NCI-H748 treated with DMSO at 0.1 percent for 48 hours (cell line): ENCODE measurements at regions not wholly inside any gene's neighbourhood (a gene's known extent, or its start where the extent isn't known, plus 50 kb on each side); places are given as distances from the start of the nearest gene placed in this dataset.

ENCODE experiments used
- DNase-seq: peaks from one replicate; lab custom pipeline; 2025; lab: John Stamatoyannopoulos, UW

DNA sequence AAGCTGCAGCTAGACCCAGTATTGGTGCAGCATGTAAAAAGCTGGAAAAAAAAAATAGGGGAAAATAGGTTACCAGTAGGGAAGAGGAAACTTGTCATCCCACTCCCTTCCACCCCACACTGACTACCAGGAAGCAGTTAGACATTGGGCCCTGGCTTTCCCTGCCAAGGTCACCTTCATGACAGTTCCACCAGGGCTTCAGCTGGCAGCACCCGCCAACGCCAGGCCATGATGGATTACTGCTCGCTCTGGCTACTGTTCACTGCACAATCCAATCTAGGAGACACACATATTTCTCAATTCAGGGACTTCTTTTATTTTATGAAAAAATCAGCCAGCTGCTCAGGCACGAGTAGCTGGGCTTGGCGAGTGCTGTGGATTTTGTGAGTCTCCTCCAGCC, 127.7 kb downstream of the DMRTA2 start:
- DNase-seq: no peak

- DNase-seq: no peak
These were observed 131.0 kb downstream of the DMRTA2 start for GRCh38 chr1:50292276-50292675.

- no peak for DNase-seq
These were observed 133.7 kb downstream of the DMRTA2 start for GRCh38 chr1:50289495-50289894.

GRCh38 chr1:50285994-50286393, 137.2 kb downstream of the DMRTA2 start:
- DNase-seq: no peak

GRCh38 chr1:50279622-50280330, 143.5 kb downstream of the DMRTA2 start:
- no peak for DNase-seq

DNA sequence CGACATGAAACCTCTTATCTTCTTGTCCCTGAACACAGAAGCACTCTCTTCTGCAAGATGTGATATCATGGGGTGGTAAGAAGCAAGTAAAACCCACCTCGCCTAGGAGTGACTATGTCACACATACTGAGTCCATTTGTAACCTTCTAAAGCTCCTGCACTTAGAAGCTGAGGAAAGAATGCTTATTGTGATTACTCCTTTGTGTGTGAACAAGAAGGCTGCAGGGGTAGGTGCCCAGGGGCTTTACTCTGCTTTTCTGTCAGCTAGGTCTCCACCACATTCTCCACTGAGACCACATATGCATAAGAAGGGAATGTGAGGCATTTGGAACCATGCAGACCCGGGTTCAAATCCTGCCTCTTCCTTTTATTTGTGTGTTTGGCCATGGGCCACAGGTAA, 144.3 kb downstream of the DMRTA2 start:
- DNase-seq: no peak

DNA sequence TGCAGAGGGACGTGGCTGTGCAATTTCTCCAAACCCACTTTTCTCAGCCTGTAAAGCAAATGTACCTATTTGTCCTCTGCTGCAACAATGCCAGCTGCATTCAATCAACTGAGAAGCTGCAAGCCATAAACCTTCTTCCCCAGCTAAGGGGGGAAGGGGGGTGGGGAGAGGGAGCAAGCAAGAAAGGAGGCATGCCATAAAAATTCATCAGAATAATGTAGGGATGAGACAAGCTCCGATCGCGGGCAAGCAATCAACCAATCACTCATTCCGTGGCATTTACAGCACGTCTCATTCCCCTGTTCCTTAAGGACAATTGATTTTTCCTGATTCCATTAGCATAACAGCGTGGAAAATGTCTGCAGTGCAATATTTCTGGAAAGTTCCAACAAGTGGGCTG, 144.8 kb downstream of the DMRTA2 start:
- DNase-seq: no peak

DNA sequence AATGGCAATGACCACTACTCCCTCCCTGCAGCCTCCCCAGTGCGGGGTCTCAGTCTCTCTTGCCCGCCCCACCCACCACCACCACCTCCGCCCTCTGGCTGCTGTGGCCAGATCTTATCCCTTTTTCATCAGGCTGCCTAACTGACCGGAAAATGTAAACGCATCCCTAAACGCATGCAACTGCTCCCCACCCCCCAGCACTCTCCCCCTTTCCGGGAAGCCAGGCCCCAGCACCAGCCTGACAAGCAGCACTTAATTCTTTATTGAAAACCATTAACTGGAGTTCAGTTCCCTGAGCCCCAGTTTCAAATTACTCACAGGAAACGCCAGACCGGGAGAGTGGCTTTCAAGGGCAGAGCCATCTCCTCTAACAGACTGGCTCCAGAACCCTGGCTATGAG, 147.7 kb downstream of the DMRTA2 start:
- peak; percentile 84 for DNase-seq

DNA sequence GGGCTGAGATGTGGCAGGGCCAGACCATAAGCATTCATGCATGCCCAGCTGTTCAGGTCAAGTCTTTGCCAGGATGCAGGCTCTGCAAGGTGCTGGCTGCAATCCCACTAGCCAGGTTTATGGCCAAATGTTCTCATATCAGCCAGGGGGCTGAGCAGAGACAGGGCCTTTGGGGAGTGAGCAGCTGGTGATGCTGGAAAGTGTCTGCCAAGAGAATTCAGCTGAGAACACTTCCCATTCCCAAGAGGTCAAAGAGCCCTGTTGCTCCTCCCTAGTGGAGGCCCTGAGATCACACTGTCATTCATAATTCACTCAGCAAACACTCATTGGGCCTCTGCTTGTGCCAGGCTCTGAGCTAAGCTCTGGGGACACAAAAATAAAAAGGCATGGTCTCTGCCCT, 150.3 kb downstream of the DMRTA2 start:
- no peak for DNase-seq

GRCh38 chr1:50271968-50272578, 151.2 kb downstream of the DMRTA2 start:
- peak; percentile 77 for DNase-seq

GRCh38 chr1:50271337-50271736, 151.9 kb downstream of the DMRTA2 start:
- peak; percentile 66 for DNase-seq

GRCh38 chr1:50270926-50271325, 152.3 kb downstream of the DMRTA2 start:
- no peak for DNase-seq

- no peak for DNase-seq
These were observed 155.2 kb downstream of the DMRTA2 start for GRCh38 chr1:50268049-50268448.

DNA sequence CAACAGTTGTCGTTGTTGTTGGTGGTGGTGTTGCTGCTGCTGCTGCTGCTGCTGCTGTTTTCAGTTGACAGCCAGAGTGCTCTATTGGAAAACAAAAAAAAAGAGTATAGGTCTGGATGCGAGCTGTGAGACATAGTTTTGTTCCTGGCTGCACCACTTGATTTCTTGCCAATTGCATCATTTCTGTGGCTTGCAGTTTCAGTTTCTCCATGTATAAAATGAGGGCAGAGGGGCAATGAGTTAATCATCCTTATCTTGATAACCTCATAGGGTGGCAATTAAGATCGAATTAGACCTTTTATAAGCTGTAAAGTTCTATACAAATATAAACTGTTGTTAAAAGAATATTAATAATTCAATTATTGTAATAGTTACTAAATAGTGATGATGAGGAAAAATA, 156.7 kb downstream of the DMRTA2 start:
- no peak for DNase-seq

DNA sequence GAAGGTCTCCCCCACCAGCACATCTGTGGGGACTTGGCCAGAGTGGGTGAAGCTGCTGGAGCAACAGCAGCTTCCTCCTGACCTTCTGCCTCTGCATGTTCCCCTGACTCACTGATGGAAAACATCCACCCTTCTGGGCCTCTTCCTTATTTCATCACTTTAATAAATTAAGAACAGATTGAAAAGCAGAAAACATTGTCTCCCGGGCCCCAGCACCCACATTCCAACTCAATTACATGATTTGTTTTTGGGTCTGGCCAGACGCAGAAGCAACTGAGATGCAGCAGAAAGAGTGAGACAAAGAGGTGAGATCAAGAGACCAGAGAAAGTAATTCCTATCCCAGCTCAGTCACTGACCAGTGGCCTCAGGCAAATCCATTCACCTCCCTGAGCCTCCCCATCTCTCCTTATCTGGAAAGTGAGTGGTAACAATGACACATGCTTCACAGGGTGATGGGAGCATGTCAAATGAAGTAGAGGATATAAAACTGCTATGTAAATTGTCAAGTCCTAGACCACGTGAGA, 157.1 kb downstream of the ELAVL4 start:
- no peak for DNase-seq

DNA sequence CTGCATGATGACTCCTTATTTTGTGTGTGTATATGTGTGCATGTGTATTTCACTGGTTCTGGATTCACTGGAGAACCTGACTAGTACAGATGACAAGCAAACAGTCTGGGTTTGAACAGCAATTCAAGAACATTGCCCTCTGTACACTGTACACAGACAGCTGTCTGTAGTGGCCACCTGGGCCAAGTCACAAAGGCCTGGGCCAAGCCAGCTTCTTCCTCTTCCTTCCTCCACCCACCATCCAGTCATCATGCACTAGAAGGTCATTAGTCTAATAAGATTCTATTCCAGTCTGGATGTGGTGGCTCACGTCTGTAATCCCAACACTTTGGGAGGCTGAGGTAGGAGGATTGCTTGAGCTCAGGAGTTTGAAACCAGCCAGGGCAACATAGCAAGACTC, 155.9 kb downstream of the ELAVL4 start:
- DNase-seq: no peak

DNA sequence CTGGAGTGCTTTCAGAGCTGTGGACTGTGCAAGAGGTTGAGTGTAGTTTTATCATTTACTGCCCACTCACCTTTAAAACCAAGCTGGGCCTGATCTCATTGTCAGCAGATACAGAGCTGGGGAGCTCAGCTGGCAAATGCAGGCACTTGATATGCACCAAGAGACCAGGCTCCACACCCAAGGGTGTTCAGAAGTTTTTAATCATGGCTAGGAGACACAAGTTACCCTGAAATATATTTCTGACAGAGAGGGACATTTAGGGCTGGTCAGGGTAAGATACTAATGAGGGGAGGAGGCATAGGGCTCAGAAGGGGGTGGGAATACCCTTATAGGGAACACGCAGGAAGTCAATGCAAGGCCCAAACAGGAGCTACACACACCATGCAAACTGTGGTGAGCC, 153.7 kb downstream of the ELAVL4 start:
- DNase-seq: no peak

GRCh38 chr1:50261951-50262350, 153.2 kb downstream of the ELAVL4 start:
- no peak for DNase-seq

DNA sequence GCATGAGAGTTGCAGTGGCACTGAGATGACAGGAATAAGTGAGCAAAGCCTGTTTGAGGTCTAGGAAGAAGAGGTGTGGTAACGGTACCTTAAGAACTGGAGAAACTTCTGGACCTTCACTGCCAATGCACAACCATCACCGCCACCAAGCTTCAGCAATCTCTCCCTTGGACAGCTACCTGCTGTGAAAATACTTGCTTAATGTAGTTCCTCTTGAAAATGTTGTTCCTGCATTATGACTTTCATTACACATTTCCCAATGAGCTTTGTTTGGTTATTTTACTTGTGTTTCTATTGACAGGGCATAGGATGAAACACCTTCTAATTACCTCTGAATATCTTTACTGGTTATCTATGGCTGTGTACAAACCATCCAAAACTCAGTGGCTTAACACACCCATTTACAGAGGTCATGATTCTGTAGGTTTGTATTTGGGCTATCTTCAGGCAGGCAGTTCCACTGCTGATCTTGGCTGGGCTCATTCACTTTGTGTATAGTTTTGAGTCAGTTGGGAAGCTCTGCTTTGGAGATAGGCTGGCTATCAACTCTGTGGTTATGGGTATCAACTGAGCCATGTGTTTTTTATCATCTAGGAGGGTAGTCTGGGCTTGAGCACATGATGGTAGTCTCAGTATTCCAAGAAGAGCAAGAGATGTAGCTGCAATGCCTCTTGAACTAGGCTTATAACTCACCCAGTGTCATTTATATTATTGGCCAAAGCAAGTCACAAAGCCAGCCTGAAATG, 149.4 kb downstream of the ELAVL4 start:
- DNase-seq: no peak

DNA sequence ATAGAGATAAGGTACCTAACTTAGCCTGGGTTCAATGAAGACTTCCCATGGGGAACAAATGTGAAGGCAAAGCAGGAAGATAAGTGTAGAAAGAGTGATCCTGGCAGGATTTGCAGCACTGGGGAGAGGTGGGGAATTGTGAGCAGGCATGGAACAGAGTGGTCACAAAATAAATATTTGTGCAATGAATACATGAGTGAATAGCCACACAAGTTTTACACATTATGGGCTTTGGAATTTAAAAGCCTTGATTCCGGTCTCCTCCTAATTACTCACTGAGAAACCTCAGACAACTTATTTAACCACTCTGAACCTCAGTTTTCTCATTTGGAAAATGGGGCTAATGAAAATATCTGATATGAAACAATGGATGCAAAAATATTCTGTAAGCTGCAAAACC, 148.3 kb downstream of the ELAVL4 start:
- DNase-seq: no peak
